ENCODE measurements at regions not wholly inside any gene's neighbourhood (a gene's known extent, or its start where the extent isn't known, plus 50 kb on each side); places are given as distances from the start of the nearest gene placed in this dataset.

DNA sequence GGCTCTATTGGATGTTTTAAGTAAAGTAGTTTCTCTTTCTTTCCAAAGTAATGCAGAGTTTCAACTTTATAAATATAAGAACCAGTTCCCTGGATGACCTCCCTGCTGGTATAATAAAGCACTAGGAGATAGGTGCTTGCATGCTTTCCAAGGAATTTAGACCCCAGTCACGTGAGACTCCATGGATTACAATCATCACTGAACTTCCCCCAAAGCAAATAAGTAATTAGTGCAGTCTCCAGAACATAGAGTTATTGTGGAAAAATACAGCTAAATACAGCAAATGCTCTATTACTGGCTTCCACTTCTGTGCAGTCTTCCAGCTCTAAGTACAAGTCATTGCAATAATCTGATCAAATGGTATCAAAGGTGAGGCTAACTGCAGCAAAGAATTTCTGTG lies 220.2 kb upstream of the STEAP1 start:
- TF ChIP-seq, protein P1, sequence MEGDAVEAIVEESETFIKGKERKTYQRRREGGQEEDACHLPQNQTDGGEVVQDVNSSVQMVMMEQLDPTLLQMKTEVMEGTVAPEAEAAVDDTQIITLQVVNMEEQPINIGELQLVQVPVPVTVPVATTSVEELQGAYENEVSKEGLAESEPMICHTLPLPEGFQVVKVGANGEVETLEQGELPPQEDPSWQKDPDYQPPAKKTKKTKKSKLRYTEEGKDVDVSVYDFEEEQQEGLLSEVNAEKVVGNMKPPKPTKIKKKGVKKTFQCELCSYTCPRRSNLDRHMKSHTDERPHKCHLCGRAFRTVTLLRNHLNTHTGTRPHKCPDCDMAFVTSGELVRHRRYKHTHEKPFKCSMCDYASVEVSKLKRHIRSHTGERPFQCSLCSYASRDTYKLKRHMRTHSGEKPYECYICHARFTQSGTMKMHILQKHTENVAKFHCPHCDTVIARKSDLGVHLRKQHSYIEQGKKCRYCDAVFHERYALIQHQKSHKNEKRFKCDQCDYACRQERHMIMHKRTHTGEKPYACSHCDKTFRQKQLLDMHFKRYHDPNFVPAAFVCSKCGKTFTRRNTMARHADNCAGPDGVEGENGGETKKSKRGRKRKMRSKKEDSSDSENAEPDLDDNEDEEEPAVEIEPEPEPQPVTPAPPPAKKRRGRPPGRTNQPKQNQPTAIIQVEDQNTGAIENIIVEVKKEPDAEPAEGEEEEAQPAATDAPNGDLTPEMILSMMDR (IDR thresholded peaks at IDR 0.05) = no peak
- no peak for TF ChIP-seq POLR2A (IDR thresholded peaks at IDR 0.05)

Measured in right lobe of liver (tissue), 4 donors.